Gastroesophageal sphincter (tissue), 4 donors: ENCODE measurements at regions not wholly inside any gene's neighbourhood (a gene's known extent, or its start where the extent isn't known, plus 50 kb on each side); places are given as distances from the start of the nearest gene placed in this dataset.

Source experiments
- ATAC-seq: fragments of 150-250 bp; one replicate; pipeline ENCODE4 v1.9.1; 2016; ENCODE audit warnings: mild to moderate bottlenecking, moderate library complexity
- H3K27ac ChIP-seq, 4 donors: fragments of 200-600 bp; sonication (generic) in 3 of 4; 1 replicate in 3 of 4; 2 replicates in 1 of 4; pipeline ENCODE4 v1.5.1; 2016 to 2019
- H3K27me3 ChIP-seq: fragments of 200-600 bp; sonication (generic); one replicate; pipeline ENCODE4 v1.5.1; 2019
- H3K36me3 ChIP-seq, 2 donors: fragments of 200-600 bp; sonication (generic); one replicate each; pipeline ENCODE4 v1.5.1; 2019; ENCODE audit warnings: control low read depth in 1 of 2
- H3K4me1 ChIP-seq, 3 donors: fragments of 200-600 bp; sonication (generic); 1 replicate in 2 of 3; 2 replicates in 1 of 3; pipeline ENCODE4 v1.5.1; 2016 to 2019; ENCODE audit warnings: control low read depth in 2 of 3
- H3K4me3 ChIP-seq, 2 donors: fragments of 200-600 bp; sonication (generic); one replicate each; pipeline ENCODE4 v1.5.1; 2019; ENCODE audit warnings: mild to moderate bottlenecking in 1 of 2, moderate library complexity in 1 of 2
- H3K9me3 ChIP-seq, 3 donors: fragments of 200-600 bp; sonication (generic); one replicate each; pipeline ENCODE4 v1.5.1; 2017 to 2019; ENCODE audit warnings: control low read depth in 2 of 3
- CTCF ChIP-seq, 4 experiments: fragments of 200-600 bp in 2 of 4; fragments of 450-650 bp in 2 of 4; sonication (generic) in 1 of 4; IDR thresholded peaks; one replicate each; pipeline ENCODE4 v1.5.1; 2017 to 2019; ENCODE audit warnings: antibody characterized with exemption in 4 of 4, mild to moderate bottlenecking in 2 of 4, moderate library complexity in 2 of 4
- EP300 ChIP-seq: sonication (generic); formaldehyde crosslinking; IDR thresholded peaks from one replicate; pipeline ENCODE4 v1.6.1; 2017; ENCODE audit warnings: antibody characterized with exemption, mild to moderate bottlenecking
- POLR2A ChIP-seq, 2 donors: fragments of 450-650 bp; IDR thresholded peaks; one replicate each; pipeline ENCODE4 v1.6.1; 2017; ENCODE audit warnings: antibody characterized with exemption in 2 of 2, mild to moderate bottlenecking in 2 of 2, moderate library complexity in 1 of 2
- POLR2AphosphoS5 ChIP-seq: sonication (generic); formaldehyde crosslinking; IDR thresholded peaks from one replicate; pipeline ENCODE4 v1.6.1; 2017; ENCODE audit warnings: antibody characterized with exemption
- WGBS, 2 donors: methylation state at CpG; one replicate each; pipeline ENCODE4 v1.1.5; 2018; ENCODE audit warnings: low coverage in 1 of 2; 5-methylcytosine and 5-hydroxymethylcytosine counted together

DNA sequence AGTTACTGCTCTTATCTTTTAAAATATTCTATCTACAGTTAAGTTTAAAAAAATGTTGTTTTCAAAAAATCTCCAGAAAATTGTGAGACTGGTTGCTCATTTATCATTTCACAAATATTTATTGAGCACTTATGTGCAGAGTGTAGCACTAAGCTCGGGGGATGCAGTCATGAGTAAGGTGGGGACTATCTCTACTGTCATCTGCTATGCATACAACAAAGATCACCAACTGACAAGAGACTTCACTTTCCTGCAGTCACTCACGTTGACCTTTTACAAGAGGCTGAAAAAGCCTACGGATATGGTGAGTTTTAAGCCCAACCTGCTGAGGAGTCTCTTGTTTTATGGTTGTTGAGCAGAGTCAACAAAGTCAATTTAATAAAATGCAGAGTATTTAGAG is 392.5 kb downstream of the KLF12 start:
- TF ChIP-seq POLR2AphosphoS5: no peak
- no peak for TF ChIP-seq EP300
- TF ChIP-seq POLR2A (IDR thresholded peaks at IDR 0.05): no peak
- TF ChIP-seq CTCF (IDR thresholded peaks at IDR 0.05): no peak
- Histone ChIP-seq H3K9me3 (no peaks in the 10 kb centered on the region), H3K27me3 (no peaks in the 10 kb centered on the region), H3K36me3 (peaks cover 0 to 5% of the 10 kb centered on the region in 2 donors), H3K4me1 (peaks cover 0 to 18% (median 0%) of the 10 kb centered on the region in 3 donors), H3K4me3 (no peak overlapping the region), H3K27ac (no peak overlapping the region)
- ATAC-seq: no peak
- 57 to 78% methylated on average over 3 of the region's 3 CpGs for WGBS, 2 donors

DNA sequence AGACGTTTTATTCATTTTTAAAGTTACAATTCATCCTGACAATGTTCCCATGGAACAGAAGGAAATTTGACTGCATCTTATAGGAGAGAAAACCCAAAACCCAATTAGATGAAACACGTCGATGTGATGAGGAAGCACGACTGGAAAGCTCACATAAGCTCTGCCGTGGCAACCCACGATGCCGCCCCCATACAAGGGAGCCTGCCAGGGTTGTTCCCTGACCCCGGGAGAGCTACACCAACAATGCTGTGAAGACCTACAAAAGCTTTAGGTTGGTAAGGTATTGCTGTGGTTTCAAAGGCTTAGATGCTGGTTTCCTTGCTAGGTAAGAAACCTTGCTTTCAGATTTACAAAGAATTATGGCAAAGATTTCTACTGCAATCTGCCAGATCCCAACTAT is 393.1 kb downstream of the KLF12 start:
- H3K4me1 ChIP-seq: peaks cover 0 to 18% (median 0%) of the 10 kb centered on the region in 3 donors
- no peak for ATAC-seq
- H3K9me3 ChIP-seq: no peaks in the 10 kb centered on the region
- TF ChIP-seq POLR2A (IDR thresholded peaks at IDR 0.05) (no peak), EP300 (no peak), POLR2AphosphoS5 (no peak)
- 15 to 21% methylated on average over 4 to 8 of the region's 8 CpGs for WGBS, 2 donors
- no peaks in the 10 kb centered on the region for H3K27me3 ChIP-seq
- H3K27ac ChIP-seq: peak overlapping the region in 3 of 4 donors; percentile 15 to 40 (median 17)
- H3K4me3 ChIP-seq: peak overlapping the region in 1 of 2 donors; percentile 30
- peaks cover 0 to 5% of the 10 kb centered on the region in 2 donors for H3K36me3 ChIP-seq

DNA sequence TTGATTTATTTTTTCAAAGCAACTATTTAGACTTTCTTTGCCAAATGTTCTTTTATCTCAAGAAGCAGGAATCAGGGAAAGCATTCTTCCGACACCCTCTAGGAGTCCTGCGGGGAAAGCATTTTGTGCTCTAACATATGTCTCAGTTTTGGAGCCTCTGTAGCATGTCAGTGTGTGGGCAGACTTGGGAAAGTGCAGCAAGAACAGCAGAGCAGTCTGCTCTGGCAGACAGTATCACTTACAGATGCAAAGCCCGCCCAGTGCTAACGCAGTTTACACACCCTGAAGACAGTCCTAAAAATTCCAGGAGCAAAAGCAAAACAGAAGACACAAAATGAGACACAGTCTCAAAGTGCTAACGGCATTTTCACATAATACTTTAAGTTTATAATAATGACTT is 393.5 kb downstream of the KLF12 start:
- TF ChIP-seq CTCF (IDR thresholded peaks at IDR 0.05) (no peak), POLR2AphosphoS5 (no peak), EP300 (no peak), POLR2A (IDR thresholded peaks at IDR 0.05) (no peak)
- Histone ChIP-seq H3K27ac (peak overlapping the region in 2 of 4 donors; percentile 17 to 40), H3K4me1 (peaks cover 0 to 18% (median 0%) of the 10 kb centered on the region in 3 donors), H3K9me3 (no peaks in the 10 kb centered on the region), H3K36me3 (peaks cover 0 to 5% of the 10 kb centered on the region in 2 donors), H3K4me3 (peak overlapping the region in 1 of 2 donors; percentile 30), H3K27me3 (no peaks in the 10 kb centered on the region)
- 15 to 50% methylated on average over 5 of the region's 5 CpGs for WGBS, 2 donors
- ATAC-seq: peak; percentile 46

DNA sequence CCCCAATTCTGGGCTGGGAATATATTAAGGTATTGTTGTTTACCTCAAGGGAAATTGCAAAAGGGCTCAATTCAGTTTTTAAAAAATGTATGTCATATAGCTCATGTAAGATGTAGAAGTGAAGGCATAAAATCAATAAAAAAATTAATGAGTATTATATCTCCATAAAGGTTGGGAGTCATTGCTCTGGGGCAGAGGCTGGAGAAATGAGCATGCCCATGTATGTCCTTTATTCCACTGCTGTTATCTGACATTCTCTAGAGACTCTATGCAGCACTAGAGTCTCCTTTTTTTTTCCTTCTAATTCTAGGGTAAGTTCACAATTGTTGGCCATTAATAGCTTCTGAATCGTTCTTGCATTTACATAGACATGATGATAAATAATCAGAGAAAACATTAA is 394.8 kb downstream of the KLF12 start:
- H3K9me3 ChIP-seq: no peaks in the 10 kb centered on the region
- no peaks in the 10 kb centered on the region for H3K27me3 ChIP-seq
- no peak overlapping the region for H3K27ac ChIP-seq
- H3K4me1 ChIP-seq: peaks cover 0 to 18% (median 0%) of the 10 kb centered on the region in 3 donors
- no peak for ATAC-seq
- H3K4me3 ChIP-seq: no peak overlapping the region
- no peaks in the 10 kb centered on the region for H3K36me3 ChIP-seq
- no peak for TF ChIP-seq EP300
- TF ChIP-seq POLR2A (IDR thresholded peaks at IDR 0.05): no peak
- TF ChIP-seq CTCF (IDR thresholded peaks at IDR 0.05): no peak
- TF ChIP-seq POLR2AphosphoS5: no peak
- 32 to 36% methylated on average over 1 of the region's 1 CpG for WGBS, 2 donors

DNA sequence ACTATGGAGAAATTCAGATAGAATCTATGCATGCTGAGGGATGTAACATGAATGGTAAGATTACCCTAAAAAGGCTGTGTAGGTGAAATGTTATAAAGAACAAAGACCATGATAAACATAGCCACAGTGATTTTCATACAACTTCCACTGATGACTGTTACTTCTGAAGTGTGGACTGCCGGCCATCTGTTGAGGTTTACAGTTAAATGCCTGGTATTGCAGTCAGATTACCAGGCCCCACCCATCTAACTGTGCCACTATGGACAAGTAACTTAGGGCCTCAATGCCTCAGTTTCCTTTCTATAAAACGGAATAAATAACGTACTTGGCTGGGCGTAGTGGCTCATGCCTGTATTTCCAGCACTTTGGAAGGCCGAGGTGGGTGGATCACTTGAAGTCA is 395.6 kb downstream of the KLF12 start:
- Histone ChIP-seq H3K4me3 (no peak overlapping the region), H3K9me3 (no peaks in the 10 kb centered on the region), H3K36me3 (no peaks in the 10 kb centered on the region), H3K27me3 (no peaks in the 10 kb centered on the region), H3K4me1 (peaks cover 0 to 18% (median 0%) of the 10 kb centered on the region in 3 donors), H3K27ac (no peak overlapping the region)
- ATAC-seq: no peak
- no peak for TF ChIP-seq EP300
- no peak for TF ChIP-seq CTCF (IDR thresholded peaks at IDR 0.05)
- no peak for TF ChIP-seq POLR2AphosphoS5
- TF ChIP-seq POLR2A (IDR thresholded peaks at IDR 0.05): no peak
- WGBS, 2 donors: 90 to 100% methylated on average over 3 to 5 of the region's 5 CpGs
